Lower leg skin (tissue), 3 donors: ENCODE measurements at regions not wholly inside any gene's neighbourhood (a gene's known extent, or its start where the extent isn't known, plus 50 kb on each side); places are given as distances from the start of the nearest gene placed in this dataset.
"Not testable (repeated sequence)": the region's sequence is repeated elsewhere in the genome, so short reads cannot be mapped to it uniquely, and the experiment has no call there.

Experiments used
- POLR2A ChIP-seq, 2 donors: fragments of 450-650 bp; IDR thresholded peaks; one replicate each; pipeline ENCODE4 v1.6.1; 2016 to 2017; ENCODE audit warnings: antibody characterized with exemption in 2 of 2, mild to moderate bottlenecking in 1 of 2, moderate library complexity in 1 of 2
- TF ChIP-seq, protein P1 (sequence below), 3 donors: fragments of 450-650 bp; IDR thresholded peaks; one replicate each; pipeline ENCODE4 v1.5.1; 2016; ENCODE audit warnings: antibody characterized with exemption in 3 of 3, mild to moderate bottlenecking in 3 of 3, moderate library complexity in 2 of 3

DNA sequence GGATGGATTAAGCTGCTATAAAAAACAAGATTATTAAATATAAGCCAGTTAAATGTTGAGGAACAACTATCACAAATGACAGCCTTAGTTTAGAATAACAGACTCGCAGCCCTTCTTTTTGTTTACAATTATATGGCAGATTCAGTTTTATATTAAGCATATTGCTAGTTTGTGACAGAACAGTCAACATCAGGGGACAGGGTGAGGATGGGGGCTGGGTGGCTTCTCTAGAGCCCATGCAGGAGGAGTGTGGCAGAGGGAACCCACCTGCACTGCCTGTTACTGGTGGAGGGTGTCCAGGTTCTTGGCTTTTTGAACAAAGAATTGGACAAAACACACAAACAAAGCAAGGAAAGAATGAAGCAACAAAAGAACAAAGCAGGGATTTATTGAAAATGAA is 799.7 kb downstream of the PRIM2 start:
- TF ChIP-seq, protein P1, sequence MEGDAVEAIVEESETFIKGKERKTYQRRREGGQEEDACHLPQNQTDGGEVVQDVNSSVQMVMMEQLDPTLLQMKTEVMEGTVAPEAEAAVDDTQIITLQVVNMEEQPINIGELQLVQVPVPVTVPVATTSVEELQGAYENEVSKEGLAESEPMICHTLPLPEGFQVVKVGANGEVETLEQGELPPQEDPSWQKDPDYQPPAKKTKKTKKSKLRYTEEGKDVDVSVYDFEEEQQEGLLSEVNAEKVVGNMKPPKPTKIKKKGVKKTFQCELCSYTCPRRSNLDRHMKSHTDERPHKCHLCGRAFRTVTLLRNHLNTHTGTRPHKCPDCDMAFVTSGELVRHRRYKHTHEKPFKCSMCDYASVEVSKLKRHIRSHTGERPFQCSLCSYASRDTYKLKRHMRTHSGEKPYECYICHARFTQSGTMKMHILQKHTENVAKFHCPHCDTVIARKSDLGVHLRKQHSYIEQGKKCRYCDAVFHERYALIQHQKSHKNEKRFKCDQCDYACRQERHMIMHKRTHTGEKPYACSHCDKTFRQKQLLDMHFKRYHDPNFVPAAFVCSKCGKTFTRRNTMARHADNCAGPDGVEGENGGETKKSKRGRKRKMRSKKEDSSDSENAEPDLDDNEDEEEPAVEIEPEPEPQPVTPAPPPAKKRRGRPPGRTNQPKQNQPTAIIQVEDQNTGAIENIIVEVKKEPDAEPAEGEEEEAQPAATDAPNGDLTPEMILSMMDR (IDR thresholded peaks at IDR 0.05), result not testable (repeated sequence)
- TF ChIP-seq POLR2A (IDR thresholded peaks at IDR 0.05), result not testable (repeated sequence)
